Sigmoid colon (tissue), 6 donors: ENCODE measurements at regions not wholly inside any gene's neighbourhood (a gene's known extent, or its start where the extent isn't known, plus 50 kb on each side); places are given as distances from the start of the nearest gene placed in this dataset.

ENCODE experiments used
- DNase-seq: peaks from one replicate; pipeline ENCODE4 v3.0.0-alpha.2; 2019
- H3K27ac ChIP-seq, 4 donors: fragments of 200-600 bp; sonication (generic); one replicate each; pipeline ENCODE4 v1.5.1; 2016 to 2019; ENCODE audit warnings: mild to moderate bottlenecking in 1 of 4
- H3K27me3 ChIP-seq, 3 donors: fragments of 200-600 bp; sonication (generic); one replicate each; pipeline ENCODE4 v1.5.1; 2019; ENCODE audit warnings: mild to moderate bottlenecking in 1 of 3
- H3K36me3 ChIP-seq, 4 donors: fragments of 200-600 bp; sonication (generic); one replicate each; pipeline ENCODE4 v1.5.1; 2016 to 2019
- H3K4me1 ChIP-seq, 4 donors: fragments of 200-600 bp; sonication (generic); one replicate each; pipeline ENCODE4 v1.5.1; 2017 to 2019
- H3K4me3 ChIP-seq, 4 donors: fragments of 200-600 bp; sonication (generic); one replicate each; pipeline ENCODE4 v1.5.1; 2017 to 2019; ENCODE audit warnings: mild to moderate bottlenecking in 2 of 4, moderate library complexity in 1 of 4
- H3K9me3 ChIP-seq, 4 donors: fragments of 200-600 bp in 3 of 4; sonication (generic) in 3 of 4; one replicate each; pipeline versions ENCODE4 v1.5.1 to v1.6.1; 2013 to 2019
- CTCF ChIP-seq, 4 experiments: fragments of 450-650 bp in 3 of 4; fragments of 200-600 bp in 1 of 4; IDR thresholded peaks; one replicate each; pipeline ENCODE4 v1.5.1; 2016 to 2019; ENCODE audit warnings: antibody characterized with exemption in 4 of 4, mild to moderate bottlenecking in 3 of 4, moderate library complexity in 2 of 4
- EP300 ChIP-seq, 4 donors: sonication (generic); formaldehyde crosslinking; IDR thresholded peaks; one replicate each; pipeline ENCODE4 v1.6.1; 2017; ENCODE audit warnings: antibody characterized with exemption in 4 of 4
- POLR2A ChIP-seq, 2 donors: fragments of 450-650 bp; IDR thresholded peaks; one replicate each; pipeline ENCODE4 v1.6.1; 2016; ENCODE audit warnings: antibody characterized with exemption in 2 of 2, mild to moderate bottlenecking in 2 of 2, moderate library complexity in 2 of 2
- POLR2AphosphoS5 ChIP-seq, 4 donors: sonication (generic); formaldehyde crosslinking; IDR thresholded peaks; one replicate each; pipeline ENCODE4 v1.6.1; 2017; ENCODE audit warnings: antibody characterized with exemption in 4 of 4
- WGBS, 2 donors: extraction: QIAGEN DNeasy Blood & Tissue Kit; methylation state at CpG; one replicate each; pipeline ENCODE4 v1.1.7; 2013; 5-methylcytosine and 5-hydroxymethylcytosine counted together
- intact Hi-C: fragments of 100-400 bp; cut with DNase I; formaldehyde crosslinking; loops from one replicate; pipeline ENCODE4 v1.15.1; 2023
- donor health status: healthy with polysubstance abuse.
- donor health status: healthy.

DNA sequence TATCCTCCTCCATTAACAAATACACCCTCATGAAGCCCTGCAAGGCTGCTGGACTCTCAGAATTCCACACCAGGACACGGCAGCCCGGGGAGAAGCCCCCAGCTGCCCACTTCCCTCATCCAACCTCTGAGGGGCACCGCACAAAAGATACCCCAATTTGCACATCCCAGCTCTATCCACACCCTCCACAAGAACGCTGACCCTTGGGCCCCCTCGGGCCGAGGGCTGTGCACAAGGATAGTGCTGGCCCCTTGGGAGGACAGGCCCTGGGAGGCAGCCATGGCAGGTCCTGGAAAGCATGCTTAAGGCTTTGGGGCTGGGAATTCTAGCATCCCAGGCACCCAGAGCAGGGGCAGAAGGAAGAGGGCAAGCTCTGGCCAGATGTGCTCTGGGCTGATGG, 77.4 kb upstream of the PRNP start:
- intact Hi-C loops: loop anchor here (5.0 to 10.0 kb wide), 2 partner anchors 348 to 924 kb away; partner anchors contain the start of gene ADAM33
- H3K4me3 ChIP-seq: no peak overlapping the region
- no peaks in the 10 kb centered on the region for H3K36me3 ChIP-seq
- no peaks in the 10 kb centered on the region for H3K9me3 ChIP-seq
- DNase-seq: no peak
- H3K27ac ChIP-seq: no peak overlapping the region
- no peaks in the 10 kb centered on the region for H3K27me3 ChIP-seq
- TF ChIP-seq POLR2AphosphoS5 (IDR thresholded peaks at IDR 0.05) (no peak), EP300 (IDR thresholded peaks at IDR 0.05) (no peak), POLR2A (IDR thresholded peaks at IDR 0.05) (no peak), CTCF (IDR thresholded peaks at IDR 0.05) (no peak)
- H3K4me1 ChIP-seq: peaks cover 0 to 49% (median 26%) of the 10 kb centered on the region in 4 donors
- 82 to 93% methylated on average over 6 of the region's 6 CpGs for WGBS, 2 donors

GRCh38 chr20:4607287-4607713, 79.0 kb upstream of the PRNP start:
- H3K27ac ChIP-seq: peak overlapping the region in 3 of 4 donors; percentile 38 to 84 (median 50)
- intact Hi-C loops: loop anchor here (1.0 to 10.0 kb wide), 3 partner anchors 113 to 922 kb away; partner anchors contain the start of gene ADAM33
- H3K9me3 ChIP-seq: no peaks in the 10 kb centered on the region
- H3K36me3 ChIP-seq: no peaks in the 10 kb centered on the region
- H3K27me3 ChIP-seq: no peaks in the 10 kb centered on the region
- TF ChIP-seq POLR2A (IDR thresholded peaks at IDR 0.05) (no peak), POLR2AphosphoS5 (IDR thresholded peaks at IDR 0.05) (no peak), EP300 (IDR thresholded peaks at IDR 0.05) (no peak), CTCF (IDR thresholded peaks at IDR 0.05) (peak; percentile 93 to 97 (median 94))
- no peak for DNase-seq
- peaks cover 0 to 49% (median 27%) of the 10 kb centered on the region in 4 donors for H3K4me1 ChIP-seq
- no peak overlapping the region for H3K4me3 ChIP-seq
- WGBS, 2 donors: 28 to 33% methylated on average over 13 of the region's 13 CpGs

- intact Hi-C loops: loop anchor here (5.0 to 10.0 kb wide), 2 partner anchors 351 to 921 kb away; partner anchors contain the start of gene ADAM33
- no peaks in the 10 kb centered on the region for H3K9me3 ChIP-seq
- no peak overlapping the region for H3K4me3 ChIP-seq
- H3K27ac ChIP-seq: peak overlapping the region in 3 of 4 donors; percentile 72 to 84 (median 82)
- no peaks in the 10 kb centered on the region for H3K27me3 ChIP-seq
- DNase-seq: no peak
- peaks cover 0 to 62% (median 40%) of the 10 kb centered on the region in 4 donors for H3K4me1 ChIP-seq
- TF ChIP-seq POLR2A (IDR thresholded peaks at IDR 0.05): no peak
- TF ChIP-seq POLR2AphosphoS5 (IDR thresholded peaks at IDR 0.05): no peak
- no peak for TF ChIP-seq CTCF (IDR thresholded peaks at IDR 0.05)
- TF ChIP-seq EP300 (IDR thresholded peaks at IDR 0.05): no peak
- 76 to 83% methylated on average over 2 of the region's 2 CpGs for WGBS, 2 donors
- H3K36me3 ChIP-seq: no peaks in the 10 kb centered on the region
Observed at GRCh38 chr20:4606051-4606450, 80.2 kb upstream of the PRNP start.

- no peak for TF ChIP-seq POLR2AphosphoS5 (IDR thresholded peaks at IDR 0.05)
- no peak for TF ChIP-seq POLR2A (IDR thresholded peaks at IDR 0.05)
- TF ChIP-seq CTCF (IDR thresholded peaks at IDR 0.05): no peak
- TF ChIP-seq EP300 (IDR thresholded peaks at IDR 0.05): no peak
- WGBS, 2 donors: 21 to 69% methylated on average over 4 of the region's 4 CpGs
- intact Hi-C loops: loop anchor here (5.0 to 10.0 kb wide), 2 partner anchors 352 to 920 kb away; partner anchors contain the start of gene ADAM33
Observed at GRCh38 chr20:4605166-4605565, 81.1 kb upstream of the PRNP start.

More at GRCh38 chr20:4605166-4605565, 81.1 kb upstream of the PRNP start:
- H3K4me3 ChIP-seq: no peak overlapping the region
- no peaks in the 10 kb centered on the region for H3K9me3 ChIP-seq
- peaks cover 0 to 71% (median 46%) of the 10 kb centered on the region in 4 donors for H3K4me1 ChIP-seq
- no peaks in the 10 kb centered on the region for H3K27me3 ChIP-seq
- no peak for DNase-seq
- no peaks in the 10 kb centered on the region for H3K36me3 ChIP-seq
- H3K27ac ChIP-seq: peak overlapping the region in 3 of 4 donors; percentile 72 to 84 (median 82)
